HCT116 (cell line): ENCODE measurements at regions not wholly inside any gene's neighbourhood (a gene's known extent, or its start where the extent isn't known, plus 50 kb on each side); places are given as distances from the start of the nearest gene placed in this dataset.

Experiments
- ATAC-seq: fragments of 200-7000 bp; cut with Tn5 transposase; 2 replicates; pipeline ENCODE4 v1.9.1; 2020; ENCODE audit warnings: mild to moderate bottlenecking, moderate library complexity
- BruUV-seq: library from RNA; stranded (reverse); fragments of 400-500 nt; replicated peaks from 2 replicates; lab custom pipeline; 2021; lab: Mats Ljungman, UMichigan
- CTCF ChIA-PET: fragments of 300-600 bp; sonication (Branson Sonifier 250); formaldehyde crosslinking; loops from one replicate; lab custom pipeline; 2021; ENCODE audit warnings: antibody characterized with exemption; lab: Charles Lee
- POLR2A ChIA-PET: fragments of 300-600, 350-600 bp; sonication (Branson Sonifier 250); formaldehyde crosslinking; loops from one replicate; lab custom pipeline; 2021; ENCODE audit warnings: antibody characterized with exemption; lab: Charles Lee
- RAD21 ChIA-PET, 2 experiments: fragments of 300-600 bp; sonication (Branson Sonifier 250); formaldehyde crosslinking; loops; one replicate each; lab custom pipeline; 2023; ENCODE audit warnings: low total read pairs in 2 of 2; ENCODE audit not compliant: uncharacterized antibody in 2 of 2, unreplicated experiment in 2 of 2, low non-redundant PET in 1 of 2; lab: Charles Lee
- DNase-seq: peaks from one replicate; pipeline ENCODE4 v3.0.0-alpha.2; 2010; ENCODE audit warnings: low read depth, low spot score
- H2AFZ ChIP-seq: fragments of 200-600 bp; shearing (Covaris generic), sonication (generic); 2 replicates; pipeline ENCODE4 v1.6.1; 2017; ENCODE audit warnings: low read depth, mixed run types, mixed read lengths, antibody characterized with exemption, low read length; ENCODE audit not compliant: poor library complexity, severe bottlenecking
- H3K27ac ChIP-seq: 2 replicates; pipeline ENCODE4 v1.5.1; 2012; ENCODE audit warnings: low read depth, low read length
- H3K27me3 ChIP-seq: fragments of 200-600 bp; sonication (generic); 2 replicates; pipeline ENCODE4 v1.6.1; 2016; ENCODE audit warnings: mixed run types, low read length, mixed read lengths; ENCODE audit not compliant: insufficient read depth
- H3K36me3 ChIP-seq, 2 experiments: fragments of 200-500 bp in 1 of 2; fragments of 200-600 bp in 1 of 2; sonication (Bioruptor generic) in 1 of 2; sonication (generic) in 1 of 2; 2 replicates each; pipeline versions ENCODE4 v1.5.1 to v1.6.1; 2014 to 2016; ENCODE audit warnings: low read length in 2 of 2, inconsistent platforms in 1 of 2, mixed read lengths in 1 of 2, mixed run types in 1 of 2; ENCODE audit not compliant: insufficient read depth in 2 of 2, control insufficient read depth in 1 of 2
- H3K4me1 ChIP-seq, 2 experiments: fragments of 200-600 bp in 1 of 2; sonication (generic) in 1 of 2; 2 replicates each; pipeline versions ENCODE4 v1.5.1 to v1.6.1; 2012 to 2017; ENCODE audit warnings: low read length in 2 of 2, inconsistent platforms in 1 of 2, mild to moderate bottlenecking in 1 of 2, mixed read lengths in 1 of 2, mixed run types in 1 of 2, moderate library complexity in 1 of 2; ENCODE audit not compliant: insufficient read depth in 2 of 2, control insufficient read depth in 1 of 2
- H3K4me2 ChIP-seq: fragments of 200-600 bp; sonication (generic); 2 replicates; pipeline ENCODE4 v1.6.1; 2017; ENCODE audit warnings: mixed run types, low read length, mixed read lengths
- H3K4me3 ChIP-seq, 2 experiments: fragments of 200-600 bp in 1 of 2; sonication (generic) in 1 of 2; replicated peaks in 1 of 2; 2 replicates each; pipeline ENCODE4 v1.5.1; 2011 to 2016; ENCODE audit warnings: low read length in 2 of 2, control low read depth in 1 of 2, low read depth in 1 of 2, mild to moderate bottlenecking in 1 of 2, mixed read lengths in 1 of 2, mixed run types in 1 of 2
- H3K79me2 ChIP-seq: fragments of 200-600 bp; sonication (generic); 2 replicates; pipeline ENCODE4 v1.6.1; 2017; ENCODE audit warnings: mild to moderate bottlenecking, mixed run types, low read length, moderate library complexity, mixed read lengths; ENCODE audit not compliant: insufficient read depth
- H3K9ac ChIP-seq: fragments of 200-600 bp; sonication (generic); 2 replicates; pipeline ENCODE4 v1.6.1; 2016; ENCODE audit warnings: low read length, mixed read lengths
- H3K9me2 ChIP-seq: fragments of 200-600 bp; sonication (generic), shearing (Covaris generic); 2 replicates; pipeline ENCODE4 v1.6.1; 2017; ENCODE audit warnings: mixed run types, mild to moderate bottlenecking, moderate library complexity; ENCODE audit not compliant: insufficient read depth
- H3K9me3 ChIP-seq, 2 experiments: fragments of 200-500 bp in 1 of 2; fragments of 200-600 bp in 1 of 2; sonication (Bioruptor generic) in 1 of 2; sonication (generic) in 1 of 2; 2 replicates each; pipeline ENCODE4 v1.6.1; 2014 to 2017; ENCODE audit warnings: low read length in 2 of 2, mixed read lengths in 2 of 2, inconsistent platforms in 1 of 2, low read depth in 1 of 2, mild to moderate bottlenecking in 1 of 2, mixed run types in 1 of 2, moderate library complexity in 1 of 2; ENCODE audit not compliant: control insufficient read depth in 1 of 2, insufficient read depth in 1 of 2
- H4K20me1 ChIP-seq: fragments of 200-600 bp; sonication (generic), shearing (Covaris generic); 2 replicates; pipeline ENCODE4 v1.6.1; 2017; ENCODE audit warnings: mixed run types, mild to moderate bottlenecking, moderate library complexity; ENCODE audit not compliant: insufficient read depth
- EZH2 ChIP-seq: fragments of 200-600 bp; sonication (generic); IDR thresholded peaks from 2 replicates; pipeline ENCODE4 v1.6.1; 2017; ENCODE audit warnings: antibody characterized with exemption, mixed run types
- POLR2A ChIP-seq: IDR thresholded peaks from 2 replicates; pipeline ENCODE4 v1.7.0; 2011; ENCODE audit warnings: borderline replicate concordance; ENCODE audit not compliant: insufficient read depth, insufficient read length; ENCODE audit errors: extremely low read depth
- POLR2AphosphoS5 ChIP-seq: IDR thresholded peaks from 2 replicates; pipeline ENCODE4 v1.6.1; 2011; ENCODE audit warnings: mild to moderate bottlenecking, low read depth, low read length, moderate library complexity
- REST ChIP-seq: IDR thresholded peaks from 2 replicates; pipeline ENCODE4 v1.6.1; 2012; ENCODE audit warnings: low read depth
- YY1 ChIP-seq: IDR thresholded peaks from 2 replicates; pipeline ENCODE4 v1.6.1; 2011; ENCODE audit warnings: low read length, low read depth, moderate library complexity, mild to moderate bottlenecking; ENCODE audit not compliant: insufficient replicate concordance; ENCODE audit errors: extremely low read depth
- ZBTB33 ChIP-seq: IDR thresholded peaks from 2 replicates; pipeline ENCODE4 v1.6.1; 2011; ENCODE audit warnings: mild to moderate bottlenecking, low read length, moderate library complexity; ENCODE audit not compliant: insufficient replicate concordance; ENCODE audit errors: extremely low read depth
- ZFX ChIP-seq: fragments of 450-650 bp; IDR thresholded peaks from 2 replicates; pipeline ENCODE4 v1.6.1; 2017
- intact Hi-C: fragments of 100-400 bp; cut with micrococcal nuclease; formaldehyde crosslinking; loops from 2 replicates; pipeline ENCODE4 v1.10.0; 2022
- TF ChIP-seq, protein P1 (sequence below): IDR thresholded peaks from 2 replicates; pipeline ENCODE4 v1.6.1; 2012

DNA sequence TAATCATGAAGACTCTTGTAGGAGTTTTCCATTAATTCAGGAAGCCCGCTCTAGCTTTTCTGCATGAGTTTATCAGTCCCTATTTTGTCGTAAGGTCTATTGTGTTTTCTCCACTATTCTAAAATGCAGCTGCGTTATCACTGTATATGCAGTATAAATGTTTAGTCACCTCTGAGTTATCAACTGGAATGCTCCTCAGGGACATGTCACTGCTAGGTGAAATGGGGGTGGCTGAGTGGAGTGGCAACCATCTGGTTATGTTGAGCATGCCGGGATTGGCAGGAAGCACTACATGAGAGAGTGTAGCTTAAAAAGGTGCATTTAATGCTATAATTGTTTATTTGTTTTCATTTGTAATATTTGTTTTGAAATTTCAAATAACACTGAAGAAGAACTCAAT is 285.2 kb upstream of the ELAC2 start:
- intact Hi-C loops = no loop called here
- H3K36me3 ChIP-seq = no peaks in the 10 kb centered on the region
- H3K4me2 ChIP-seq = no peak overlapping the region
- no peaks in the 10 kb centered on the region for H3K9me2 ChIP-seq
- H3K4me3 ChIP-seq = no peak overlapping the region
- H2AFZ ChIP-seq = no peak overlapping the region
- H3K9me3 ChIP-seq = no peaks in the 10 kb centered on the region
- H3K4me1 ChIP-seq = 0 out of 4 replicates have a peak, but pooled peaks cover 0 to 3% of the 10 kb centered on the region in 2 experiments
- no peak overlapping the region for H3K27ac ChIP-seq
- ChIA-PET CTCF (no interaction called here), RAD21 (no interaction called here), POLR2A (no interaction called here)
- no peak for TF ChIP-seq POLR2A
- no peak for TF ChIP-seq ZFX
- TF ChIP-seq POLR2AphosphoS5 = no peak
- TF ChIP-seq, protein P1, sequence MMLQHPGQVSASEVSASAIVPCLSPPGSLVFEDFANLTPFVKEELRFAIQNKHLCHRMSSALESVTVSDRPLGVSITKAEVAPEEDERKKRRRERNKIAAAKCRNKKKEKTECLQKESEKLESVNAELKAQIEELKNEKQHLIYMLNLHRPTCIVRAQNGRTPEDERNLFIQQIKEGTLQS = no peak
- no peak for TF ChIP-seq REST
- no peak for TF ChIP-seq YY1
- no peak for TF ChIP-seq EZH2
- no peak for TF ChIP-seq ZBTB33
- no peaks in the 10 kb centered on the region for H3K27me3 ChIP-seq
- H3K9ac ChIP-seq = no peak overlapping the region
- H3K79me2 ChIP-seq = no peaks in the 10 kb centered on the region
- BruUV-seq = no TSS peak
- no peak for ATAC-seq
- no peaks in the 10 kb centered on the region for H4K20me1 ChIP-seq
- DNase-seq = no peak
